ENCODE measurements at regions not wholly inside any gene's neighbourhood (a gene's known extent, or its start where the extent isn't known, plus 50 kb on each side); places are given as distances from the start of the nearest gene placed in this dataset.

DNA sequence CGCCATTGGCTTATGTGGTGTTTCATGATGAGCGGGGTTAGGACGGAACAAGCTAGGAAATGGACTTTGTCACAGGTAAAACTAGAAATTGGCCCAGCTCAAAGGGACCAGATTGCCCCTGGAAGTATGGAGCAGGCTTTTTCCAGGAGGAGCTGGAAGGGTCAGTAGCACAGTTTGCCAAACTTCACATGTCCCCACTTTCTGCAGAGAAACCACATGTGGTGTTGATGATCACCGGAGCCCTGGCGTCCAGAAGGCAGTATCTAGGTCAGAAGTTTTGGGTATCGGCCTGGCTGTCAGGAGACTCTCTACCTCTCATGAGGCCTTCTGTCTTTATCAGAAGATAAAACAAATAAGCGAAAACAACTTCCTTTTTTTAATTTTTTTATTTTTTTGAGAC is 248.5 kb downstream of the SOX9 start:
- intact Hi-C loops (cut with DNase I): no loop called here

DNA sequence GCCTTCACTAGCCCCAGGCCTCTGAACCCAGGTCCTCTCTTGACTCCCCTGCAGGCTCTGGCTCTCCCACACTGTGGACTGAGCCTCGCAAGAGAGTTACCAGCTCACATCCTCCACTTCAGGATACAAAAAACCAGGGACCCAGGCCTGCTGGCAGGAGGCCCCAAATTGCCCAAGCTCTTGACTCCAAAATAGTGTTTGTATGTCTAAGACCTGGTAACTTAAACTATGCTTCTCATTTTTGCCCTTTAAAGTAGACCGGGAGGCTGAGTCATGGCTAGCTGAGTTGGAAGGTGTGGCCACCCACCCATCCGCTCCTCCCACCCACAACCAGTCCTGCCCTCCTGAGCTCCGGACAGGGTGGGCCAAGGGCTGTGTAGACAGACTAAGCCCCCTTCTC is 250.0 kb downstream of the SOX9 start:
- Histone ChIP-seq H3K4me1 (peaks cover 0 to 9% (median 0%) of the 10 kb centered on the region in 12 donors), H3K27ac (no peak overlapping the region), H3K9me3 (no peaks in the 10 kb centered on the region), H3K27me3 (no peaks in the 10 kb centered on the region), H3K4me3 (no peak overlapping the region), H3K36me3 (no peaks in the 10 kb centered on the region)
- TF ChIP-seq, protein P1, sequence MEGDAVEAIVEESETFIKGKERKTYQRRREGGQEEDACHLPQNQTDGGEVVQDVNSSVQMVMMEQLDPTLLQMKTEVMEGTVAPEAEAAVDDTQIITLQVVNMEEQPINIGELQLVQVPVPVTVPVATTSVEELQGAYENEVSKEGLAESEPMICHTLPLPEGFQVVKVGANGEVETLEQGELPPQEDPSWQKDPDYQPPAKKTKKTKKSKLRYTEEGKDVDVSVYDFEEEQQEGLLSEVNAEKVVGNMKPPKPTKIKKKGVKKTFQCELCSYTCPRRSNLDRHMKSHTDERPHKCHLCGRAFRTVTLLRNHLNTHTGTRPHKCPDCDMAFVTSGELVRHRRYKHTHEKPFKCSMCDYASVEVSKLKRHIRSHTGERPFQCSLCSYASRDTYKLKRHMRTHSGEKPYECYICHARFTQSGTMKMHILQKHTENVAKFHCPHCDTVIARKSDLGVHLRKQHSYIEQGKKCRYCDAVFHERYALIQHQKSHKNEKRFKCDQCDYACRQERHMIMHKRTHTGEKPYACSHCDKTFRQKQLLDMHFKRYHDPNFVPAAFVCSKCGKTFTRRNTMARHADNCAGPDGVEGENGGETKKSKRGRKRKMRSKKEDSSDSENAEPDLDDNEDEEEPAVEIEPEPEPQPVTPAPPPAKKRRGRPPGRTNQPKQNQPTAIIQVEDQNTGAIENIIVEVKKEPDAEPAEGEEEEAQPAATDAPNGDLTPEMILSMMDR (IDR thresholded peaks at IDR 0.05): no peak
- no peak for TF ChIP-seq POLR2A (IDR thresholded peaks at IDR 0.05)
- no peak for DNase-seq
- intact Hi-C loops (cut with DNase I): no loop called here
- peak in 1 of 4 donors; percentile 22 for ATAC-seq
- 82 to 90% (median 85%) methylated on average over 4 of the region's 4 CpGs for WGBS, 4 donors

More for the DNA sequence above, 248.5 kb downstream of the SOX9 start:
- Histone ChIP-seq H3K27ac (no peak overlapping the region), H3K4me3 (no peak overlapping the region), H3K9me3 (no peaks in the 10 kb centered on the region), H3K4me1 (peaks cover 0 to 9% (median 0%) of the 10 kb centered on the region in 12 donors), H3K36me3 (no peaks in the 10 kb centered on the region), H3K27me3 (no peaks in the 10 kb centered on the region)
- DNase-seq (no peak), ATAC-seq (no peak)
- 81 to 83% (median 82%) methylated on average over 7 of the region's 7 CpGs for WGBS, 4 donors
- TF ChIP-seq POLR2A (IDR thresholded peaks at IDR 0.05): no peak
- TF ChIP-seq, protein P1 (IDR thresholded peaks at IDR 0.05): no peak

DNA sequence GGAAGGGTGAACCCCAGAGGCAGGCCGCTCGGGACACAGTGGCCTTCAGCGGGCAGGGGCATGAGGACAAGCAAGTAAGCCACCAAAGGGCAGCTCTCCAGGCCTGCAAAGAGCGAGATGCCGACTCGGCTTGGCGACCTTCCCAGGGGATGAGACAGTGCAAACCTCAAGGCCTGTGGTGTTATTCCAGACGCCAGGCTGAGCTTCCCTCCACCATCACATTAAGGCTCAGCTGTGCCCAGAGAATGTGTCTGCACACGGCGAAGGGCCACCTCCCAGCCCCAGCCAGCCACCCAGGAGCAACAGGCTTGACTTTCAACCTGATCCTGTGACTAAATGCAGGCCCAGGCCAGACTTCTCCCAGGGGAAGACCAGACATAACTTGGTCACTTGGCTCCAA is 251.4 kb downstream of the SOX9 start:
- TF ChIP-seq, protein P1 (IDR thresholded peaks at IDR 0.05): no peak
- no peak for TF ChIP-seq POLR2A (IDR thresholded peaks at IDR 0.05)
- 91 to 94% (median 92%) methylated on average over 8 to 10 of the region's 10 CpGs for WGBS, 4 donors
- Histone ChIP-seq H3K4me1 (peaks cover 0 to 9% (median 0%) of the 10 kb centered on the region in 12 donors), H3K9me3 (no peaks in the 10 kb centered on the region), H3K27ac (no peak overlapping the region), H3K27me3 (no peaks in the 10 kb centered on the region), H3K36me3 (no peaks in the 10 kb centered on the region), H3K4me3 (no peak overlapping the region)
- DNase-seq (no peak), ATAC-seq (no peak)
- intact Hi-C loops (cut with DNase I): no loop called here

DNA sequence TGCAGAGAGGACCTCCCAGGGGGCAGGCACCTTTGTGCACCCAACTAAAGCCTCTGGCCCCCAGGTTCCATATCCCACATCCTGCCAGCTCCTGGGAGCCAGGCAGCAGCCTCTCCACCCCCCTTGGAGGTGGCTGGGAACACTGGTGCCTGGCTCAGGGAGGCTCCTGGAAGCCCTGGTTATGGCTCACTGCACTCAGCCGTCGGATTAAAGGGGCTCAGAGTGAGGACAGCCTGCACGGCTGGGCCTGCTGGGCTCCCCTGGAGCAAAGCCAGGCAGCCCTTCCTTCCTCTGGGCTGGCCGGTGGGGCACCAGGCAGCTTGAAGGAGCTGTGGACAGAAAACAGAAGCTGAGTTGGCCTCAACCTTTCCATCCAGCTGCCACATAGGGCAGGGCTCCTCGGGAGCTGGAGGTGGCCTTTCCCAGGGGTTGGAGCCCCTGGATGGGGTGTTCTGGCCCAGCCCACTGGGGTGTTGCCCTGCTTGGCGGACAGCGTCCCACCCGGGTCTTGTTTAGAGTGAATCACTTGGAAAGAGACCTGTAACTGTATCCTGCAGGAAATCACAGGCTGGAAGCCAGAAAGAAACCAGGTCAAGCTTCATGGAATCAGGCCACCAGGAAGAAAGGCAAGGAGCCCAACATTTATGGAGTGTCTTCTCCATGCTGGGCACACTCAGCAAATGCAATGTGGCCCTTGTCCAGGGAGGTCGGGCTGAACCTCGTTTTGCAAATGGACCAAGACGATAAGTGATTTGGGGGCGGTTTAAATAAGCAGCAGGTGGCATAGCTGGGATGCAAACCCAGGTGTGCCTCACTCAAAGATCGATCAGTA is 253.3 kb downstream of the SOX9 start:
- Histone ChIP-seq H3K4me1 (peaks cover 0 to 9% (median 0%) of the 10 kb centered on the region in 12 donors), H3K9me3 (no peaks in the 10 kb centered on the region), H3K36me3 (no peaks in the 10 kb centered on the region), H3K27me3 (no peaks in the 10 kb centered on the region), H3K4me3 (no peak overlapping the region), H3K27ac (no peak overlapping the region)
- TF ChIP-seq POLR2A (IDR thresholded peaks at IDR 0.05): no peak
- TF ChIP-seq, protein P1 (IDR thresholded peaks at IDR 0.05): no peak
- intact Hi-C loops (cut with DNase I): no loop called here
- peak in 2 of 4 donors; percentile 51 to 72 for ATAC-seq
- 46 to 56% (median 49%) methylated on average over 9 to 13 of the region's 13 CpGs for WGBS, 4 donors
- no peak for DNase-seq

Measured in heart left ventricle (tissue), 16 donors.